Esophagus muscularis mucosa (tissue), 4 donors: ENCODE measurements at regions not wholly inside any gene's neighbourhood (a gene's known extent, or its start where the extent isn't known, plus 50 kb on each side); places are given as distances from the start of the nearest gene placed in this dataset.

Experiments
- EP300 ChIP-seq: sonication (generic); formaldehyde crosslinking; IDR thresholded peaks from one replicate; pipeline ENCODE4 v1.6.1; 2017; ENCODE audit warnings: antibody characterized with exemption
- POLR2A ChIP-seq: fragments of 450-650 bp; IDR thresholded peaks from one replicate; pipeline ENCODE4 v1.6.1; 2017; ENCODE audit warnings: antibody characterized with exemption, moderate library complexity, mild to moderate bottlenecking, low read depth
- POLR2AphosphoS5 ChIP-seq, 2 donors: sonication (generic); formaldehyde crosslinking; IDR thresholded peaks; one replicate each; pipeline ENCODE4 v1.6.1; 2017; ENCODE audit warnings: antibody characterized with exemption in 2 of 2
- TF ChIP-seq, protein P1 (sequence below), 3 experiments: fragments of 200-600 bp in 2 of 3; fragments of 450-650 bp in 1 of 3; sonication (generic) in 2 of 3; IDR thresholded peaks; one replicate each; pipeline ENCODE4 v1.5.1; 2017 to 2019; ENCODE audit warnings: antibody characterized with exemption in 3 of 3, mild to moderate bottlenecking in 2 of 3, moderate library complexity in 1 of 3

DNA sequence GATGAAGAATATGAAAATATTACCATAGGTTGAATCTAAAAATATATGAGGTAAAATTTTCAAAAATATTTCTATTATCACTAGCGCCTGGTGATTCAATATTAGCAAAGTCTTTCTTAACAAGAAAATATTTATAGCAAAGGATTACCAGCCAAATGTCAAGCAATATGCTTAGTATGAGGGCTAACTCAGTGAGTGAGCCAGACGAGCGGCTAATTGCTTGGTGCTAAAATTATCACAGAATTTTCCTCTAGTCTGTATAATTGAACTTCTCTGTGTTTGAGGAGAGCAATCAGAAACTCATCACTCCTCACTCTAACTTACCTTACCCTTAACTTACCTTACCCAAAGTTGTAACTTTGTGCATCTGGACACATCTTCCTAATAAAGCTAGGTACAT, 304.9 kb upstream of the PRR16 start:
- no peak for TF ChIP-seq POLR2A
- TF ChIP-seq, protein P1, sequence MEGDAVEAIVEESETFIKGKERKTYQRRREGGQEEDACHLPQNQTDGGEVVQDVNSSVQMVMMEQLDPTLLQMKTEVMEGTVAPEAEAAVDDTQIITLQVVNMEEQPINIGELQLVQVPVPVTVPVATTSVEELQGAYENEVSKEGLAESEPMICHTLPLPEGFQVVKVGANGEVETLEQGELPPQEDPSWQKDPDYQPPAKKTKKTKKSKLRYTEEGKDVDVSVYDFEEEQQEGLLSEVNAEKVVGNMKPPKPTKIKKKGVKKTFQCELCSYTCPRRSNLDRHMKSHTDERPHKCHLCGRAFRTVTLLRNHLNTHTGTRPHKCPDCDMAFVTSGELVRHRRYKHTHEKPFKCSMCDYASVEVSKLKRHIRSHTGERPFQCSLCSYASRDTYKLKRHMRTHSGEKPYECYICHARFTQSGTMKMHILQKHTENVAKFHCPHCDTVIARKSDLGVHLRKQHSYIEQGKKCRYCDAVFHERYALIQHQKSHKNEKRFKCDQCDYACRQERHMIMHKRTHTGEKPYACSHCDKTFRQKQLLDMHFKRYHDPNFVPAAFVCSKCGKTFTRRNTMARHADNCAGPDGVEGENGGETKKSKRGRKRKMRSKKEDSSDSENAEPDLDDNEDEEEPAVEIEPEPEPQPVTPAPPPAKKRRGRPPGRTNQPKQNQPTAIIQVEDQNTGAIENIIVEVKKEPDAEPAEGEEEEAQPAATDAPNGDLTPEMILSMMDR (IDR thresholded peaks at IDR 0.05) = no peak
- TF ChIP-seq POLR2AphosphoS5 (IDR thresholded peaks at IDR 0.05) = no peak
- no peak for TF ChIP-seq EP300
